Tibial artery (tissue), 4 donors: ENCODE measurements at regions not wholly inside any gene's neighbourhood (a gene's known extent, or its start where the extent isn't known, plus 50 kb on each side); places are given as distances from the start of the nearest gene placed in this dataset.

Experiments
- DNase-seq, 2 donors: peaks; one replicate each; pipeline ENCODE4 v3.0.0-alpha.2; 2019
- H3K27ac ChIP-seq, 2 donors: fragments of 200-600 bp; sonication (generic) in 1 of 2; 1 replicate in 1 of 2; 2 replicates in 1 of 2; pipeline ENCODE4 v1.5.1; 2018 to 2019; ENCODE audit warnings: mild to moderate bottlenecking in 1 of 2
- H3K27me3 ChIP-seq, 2 donors: fragments of 200-600 bp; sonication (generic) in 1 of 2; one replicate each; pipeline versions ENCODE4 v1.5.1 to v1.6.0; 2016 to 2019
- H3K36me3 ChIP-seq, 3 donors: fragments of 200-600 bp; sonication (generic) in 2 of 3; one replicate each; pipeline ENCODE4 v1.5.1; 2016 to 2019; ENCODE audit warnings: mild to moderate bottlenecking in 2 of 3
- H3K4me1 ChIP-seq, 4 donors: fragments of 200-600 bp; sonication (generic) in 2 of 4; 1 replicate in 3 of 4; 2 replicates in 1 of 4; pipeline ENCODE4 v1.5.1; 2016 to 2019
- H3K4me3 ChIP-seq, 2 donors: fragments of 200-600 bp; sonication (generic) in 1 of 2; 1 replicate in 1 of 2; 2 replicates in 1 of 2; pipeline ENCODE4 v1.5.1; 2018 to 2019; ENCODE audit warnings: mild to moderate bottlenecking in 2 of 2
- H3K9me3 ChIP-seq, 3 donors: fragments of 200-600 bp; sonication (generic) in 1 of 3; one replicate each; pipeline ENCODE4 v1.5.1; 2016 to 2019
- intact Hi-C: fragments of 100-400 bp; cut with DNase I; formaldehyde crosslinking; loops from one replicate; pipeline ENCODE4 v1.15.0; 2023; ENCODE audit warnings: low total_unique reads
- TF ChIP-seq, protein P1 (sequence below), 2 experiments: fragments of 200-600 bp in 1 of 2; fragments of 450-650 bp in 1 of 2; IDR thresholded peaks; one replicate each; pipeline ENCODE4 v1.5.1; 2017 to 2019; ENCODE audit warnings: antibody characterized with exemption in 2 of 2, mild to moderate bottlenecking in 1 of 2, moderate library complexity in 1 of 2

DNA sequence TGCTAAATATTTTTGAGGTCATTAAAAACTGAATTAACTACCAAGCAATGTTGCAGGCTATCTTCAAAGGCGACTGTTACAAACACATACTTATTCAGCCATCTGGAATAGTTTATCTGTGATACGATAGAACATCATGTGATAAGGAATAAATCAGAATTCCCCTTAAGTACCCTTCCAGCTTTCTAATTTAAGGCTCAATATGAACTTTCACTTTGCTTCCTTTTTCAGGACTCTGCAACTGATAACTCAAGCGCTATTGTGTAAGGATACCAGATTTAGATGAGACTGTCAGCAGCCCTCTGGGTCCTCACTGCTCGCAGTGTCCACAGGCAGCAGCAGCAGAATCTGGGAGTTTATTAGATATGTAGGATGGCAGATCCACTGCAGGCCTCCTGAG, 416.3 kb downstream of the SPATA31D1 start:
- intact Hi-C loops = no loop called here
- TF ChIP-seq, protein P1, sequence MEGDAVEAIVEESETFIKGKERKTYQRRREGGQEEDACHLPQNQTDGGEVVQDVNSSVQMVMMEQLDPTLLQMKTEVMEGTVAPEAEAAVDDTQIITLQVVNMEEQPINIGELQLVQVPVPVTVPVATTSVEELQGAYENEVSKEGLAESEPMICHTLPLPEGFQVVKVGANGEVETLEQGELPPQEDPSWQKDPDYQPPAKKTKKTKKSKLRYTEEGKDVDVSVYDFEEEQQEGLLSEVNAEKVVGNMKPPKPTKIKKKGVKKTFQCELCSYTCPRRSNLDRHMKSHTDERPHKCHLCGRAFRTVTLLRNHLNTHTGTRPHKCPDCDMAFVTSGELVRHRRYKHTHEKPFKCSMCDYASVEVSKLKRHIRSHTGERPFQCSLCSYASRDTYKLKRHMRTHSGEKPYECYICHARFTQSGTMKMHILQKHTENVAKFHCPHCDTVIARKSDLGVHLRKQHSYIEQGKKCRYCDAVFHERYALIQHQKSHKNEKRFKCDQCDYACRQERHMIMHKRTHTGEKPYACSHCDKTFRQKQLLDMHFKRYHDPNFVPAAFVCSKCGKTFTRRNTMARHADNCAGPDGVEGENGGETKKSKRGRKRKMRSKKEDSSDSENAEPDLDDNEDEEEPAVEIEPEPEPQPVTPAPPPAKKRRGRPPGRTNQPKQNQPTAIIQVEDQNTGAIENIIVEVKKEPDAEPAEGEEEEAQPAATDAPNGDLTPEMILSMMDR (IDR thresholded peaks at IDR 0.05) = no peak
- Histone ChIP-seq H3K4me1 (no peaks in the 10 kb centered on the region), H3K27ac (no peak overlapping the region), H3K36me3 (no peaks in the 10 kb centered on the region), H3K4me3 (no peak overlapping the region), H3K27me3 (no peaks in the 10 kb centered on the region), H3K9me3 (no peaks in the 10 kb centered on the region)
- no peak for DNase-seq

DNA sequence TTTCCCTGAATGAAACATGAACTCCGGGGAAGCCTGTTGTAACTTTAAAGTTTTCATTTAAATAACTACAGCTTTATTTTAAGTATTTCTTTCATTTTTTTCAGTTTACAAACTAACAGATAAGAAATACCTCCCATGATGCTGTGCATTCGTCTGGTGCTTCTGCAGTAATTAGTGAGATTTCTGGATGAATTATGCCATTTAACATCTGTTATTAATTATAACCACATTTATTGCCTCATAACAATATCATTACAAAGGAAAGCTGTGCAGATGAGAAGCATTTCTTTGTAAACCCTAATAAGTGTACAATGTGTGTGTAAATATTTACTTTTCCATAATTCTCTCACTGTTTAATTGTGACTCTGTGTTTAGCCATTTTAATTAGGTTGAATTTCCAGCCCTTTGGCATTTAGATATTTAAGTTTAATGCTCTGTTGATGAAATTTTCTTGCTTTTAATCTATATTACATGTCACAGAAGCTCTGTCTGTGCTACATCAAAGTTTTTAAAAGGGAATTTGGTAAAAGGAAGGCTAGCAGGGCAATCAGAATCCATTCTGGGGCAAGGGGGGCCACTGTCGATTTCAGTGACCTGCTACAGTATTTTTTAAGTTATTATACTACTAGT, 418.0 kb downstream of the SPATA31D1 start:
- H3K27me3 ChIP-seq = no peaks in the 10 kb centered on the region
- intact Hi-C loops = no loop called here
- no peak for DNase-seq
- H3K9me3 ChIP-seq = no peaks in the 10 kb centered on the region
- TF ChIP-seq, protein P1 (IDR thresholded peaks at IDR 0.05) = no peak
- H3K27ac ChIP-seq = no peak overlapping the region
- H3K4me1 ChIP-seq = no peaks in the 10 kb centered on the region
- H3K4me3 ChIP-seq = no peak overlapping the region
- no peaks in the 10 kb centered on the region for H3K36me3 ChIP-seq

- Histone ChIP-seq H3K36me3 (no peaks in the 10 kb centered on the region), H3K4me1 (no peaks in the 10 kb centered on the region), H3K9me3 (no peaks in the 10 kb centered on the region), H3K4me3 (no peak overlapping the region), H3K27ac (no peak overlapping the region), H3K27me3 (no peaks in the 10 kb centered on the region)
- no peak for DNase-seq
- TF ChIP-seq, protein P1 (IDR thresholded peaks at IDR 0.05) = no peak
- intact Hi-C loops = no loop called here
These were observed 421.7 kb downstream of the SPATA31D1 start for GRCh38 chr9:82410306-82410705.

DNA sequence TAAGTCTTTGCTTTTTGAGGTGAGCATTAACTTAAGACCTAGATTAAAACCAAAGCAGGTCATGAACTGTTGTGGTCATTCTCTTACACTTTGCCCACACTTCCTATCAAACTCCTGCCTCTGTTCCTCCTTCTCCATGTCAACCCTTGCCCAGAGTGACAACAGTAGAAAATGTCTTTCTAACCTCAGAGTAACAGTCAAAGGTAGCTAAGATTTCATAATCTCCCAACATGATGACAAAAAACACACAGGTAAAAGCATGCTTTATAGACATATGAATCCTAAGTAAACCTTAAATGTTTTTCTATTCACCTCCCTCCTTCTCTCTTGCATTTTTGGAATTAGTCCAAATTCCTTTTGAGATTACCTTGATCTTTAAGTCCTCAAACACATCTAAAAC, 422.3 kb downstream of the SPATA31D1 start:
- Histone ChIP-seq H3K27me3 (no peaks in the 10 kb centered on the region), H3K4me3 (no peak overlapping the region), H3K36me3 (no peaks in the 10 kb centered on the region), H3K27ac (no peak overlapping the region), H3K9me3 (no peaks in the 10 kb centered on the region), H3K4me1 (no peaks in the 10 kb centered on the region)
- intact Hi-C loops = no loop called here
- TF ChIP-seq, protein P1 (IDR thresholded peaks at IDR 0.05) = no peak
- DNase-seq = no peak

DNA sequence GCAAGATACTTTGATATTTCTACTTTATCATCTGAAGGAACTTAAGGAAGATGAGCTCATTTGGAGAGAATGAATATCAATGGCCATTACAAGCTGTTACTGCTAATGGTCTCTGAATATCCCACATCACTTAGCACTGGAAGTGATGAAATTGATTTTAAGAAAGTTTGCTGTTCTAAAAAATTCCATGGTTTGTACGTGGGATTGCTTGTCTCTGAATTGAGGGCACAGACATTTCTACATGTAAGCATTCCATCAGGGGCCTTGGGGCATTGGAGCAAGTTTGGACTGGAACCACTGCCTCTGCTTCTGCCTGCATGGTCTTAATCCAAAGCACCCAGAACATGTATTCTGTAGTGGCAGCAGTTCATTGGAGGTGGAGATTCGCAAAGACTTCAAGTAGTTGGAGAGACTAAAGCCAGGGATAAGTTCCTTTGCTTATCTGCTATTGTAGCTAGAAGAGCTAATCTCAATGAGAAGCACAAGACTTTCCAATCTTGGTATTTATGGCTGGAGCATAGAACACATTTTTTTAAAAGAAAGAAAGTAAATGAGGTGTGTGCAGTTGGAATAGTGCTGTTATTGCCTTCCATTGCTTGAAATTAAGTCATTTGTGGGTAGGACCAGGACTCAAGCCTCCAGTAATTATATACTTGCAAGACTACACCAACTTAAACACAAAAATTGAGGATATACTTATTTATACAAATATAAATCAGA, 424.2 kb downstream of the SPATA31D1 start:
- no peaks in the 10 kb centered on the region for H3K36me3 ChIP-seq
- H3K4me1 ChIP-seq = no peaks in the 10 kb centered on the region
- H3K27me3 ChIP-seq = no peaks in the 10 kb centered on the region
- TF ChIP-seq, protein P1 (IDR thresholded peaks at IDR 0.05) = no peak
- H3K9me3 ChIP-seq = no peaks in the 10 kb centered on the region
- DNase-seq = no peak
- H3K4me3 ChIP-seq = no peak overlapping the region
- intact Hi-C loops = no loop called here
- H3K27ac ChIP-seq = no peak overlapping the region
